DMS153 treated with DMSO at 0.1 percent for 48 hours (cell line): ENCODE measurements at regions not wholly inside any gene's neighbourhood (a gene's known extent, or its start where the extent isn't known, plus 50 kb on each side); places are given as distances from the start of the nearest gene placed in this dataset.

Experiments used
- DNase-seq: peaks from one replicate; lab custom pipeline; 2025; ENCODE audit not compliant: unreplicated experiment; lab: John Stamatoyannopoulos, UW

GRCh38 chr11:134712228-134713145 is 300.4 kb upstream of the B3GAT1 start:
- DNase-seq = no peak

GRCh38 chr11:134711588-134711987 is 299.5 kb upstream of the B3GAT1 start:
- peak; percentile 6 for DNase-seq

GRCh38 chr11:134710861-134711407 is 298.9 kb upstream of the B3GAT1 start:
- no peak for DNase-seq

- no peak for DNase-seq
Observed at GRCh38 chr11:134705858-134706257, 293.8 kb upstream of the B3GAT1 start.

GRCh38 chr11:134702827-134703226 is 290.8 kb upstream of the B3GAT1 start:
- DNase-seq = no peak

GRCh38 chr11:134701564-134702165 is 289.6 kb upstream of the B3GAT1 start:
- no peak for DNase-seq

GRCh38 chr11:134700101-134700640 is 288.1 kb upstream of the B3GAT1 start:
- no peak for DNase-seq

GRCh38 chr11:134696455-134696854 is 284.4 kb upstream of the B3GAT1 start:
- no peak for DNase-seq

GRCh38 chr11:134691985-134692384 is 279.9 kb upstream of the B3GAT1 start:
- no peak for DNase-seq

GRCh38 chr11:134691295-134691873 is 279.3 kb upstream of the B3GAT1 start:
- no peak for DNase-seq

- DNase-seq = no peak
Observed at GRCh38 chr11:134689886-134690285, 277.8 kb upstream of the B3GAT1 start.

- DNase-seq = no peak
Observed at GRCh38 chr11:134687548-134687947, 275.5 kb upstream of the B3GAT1 start.

GRCh38 chr11:134686460-134687061 is 274.5 kb upstream of the B3GAT1 start:
- DNase-seq = no peak

GRCh38 chr11:134685793-134686380 is 273.8 kb upstream of the B3GAT1 start:
- DNase-seq = no peak

- no peak for DNase-seq
Observed at GRCh38 chr11:134684576-134684975, 272.5 kb upstream of the B3GAT1 start.

GRCh38 chr11:134683860-134684259 is 271.8 kb upstream of the B3GAT1 start:
- no peak for DNase-seq

GRCh38 chr11:134682577-134682976 is 270.5 kb upstream of the B3GAT1 start:
- DNase-seq = no peak

- no peak for DNase-seq
Observed at GRCh38 chr11:134679592-134679991, 267.6 kb upstream of the B3GAT1 start.

- DNase-seq = no peak
Observed at GRCh38 chr11:134678744-134679143, 266.7 kb upstream of the B3GAT1 start.

GRCh38 chr11:134677891-134678551 is 266.0 kb upstream of the B3GAT1 start:
- DNase-seq = no peak
